ENCODE measurements at regions not wholly inside any gene's neighbourhood (a gene's known extent, or its start where the extent isn't known, plus 50 kb on each side); places are given as distances from the start of the nearest gene placed in this dataset.

- H3K4me3 ChIP-seq (ENCODE audit: low read depth, low read length) = no peak overlapping the region
- H3K27me3 ChIP-seq (ENCODE audit: control insufficient read depth, insufficient read depth, low read length) = no peaks in the 10 kb centered on the region
- DNase-seq (ENCODE audit: low read depth) (no peak), FAIRE-seq (no peak)
- H3K36me3 ChIP-seq (ENCODE audit: control insufficient read depth, insufficient read depth, low read length) = no peaks in the 10 kb centered on the region
- TF ChIP-seq, protein P1, sequence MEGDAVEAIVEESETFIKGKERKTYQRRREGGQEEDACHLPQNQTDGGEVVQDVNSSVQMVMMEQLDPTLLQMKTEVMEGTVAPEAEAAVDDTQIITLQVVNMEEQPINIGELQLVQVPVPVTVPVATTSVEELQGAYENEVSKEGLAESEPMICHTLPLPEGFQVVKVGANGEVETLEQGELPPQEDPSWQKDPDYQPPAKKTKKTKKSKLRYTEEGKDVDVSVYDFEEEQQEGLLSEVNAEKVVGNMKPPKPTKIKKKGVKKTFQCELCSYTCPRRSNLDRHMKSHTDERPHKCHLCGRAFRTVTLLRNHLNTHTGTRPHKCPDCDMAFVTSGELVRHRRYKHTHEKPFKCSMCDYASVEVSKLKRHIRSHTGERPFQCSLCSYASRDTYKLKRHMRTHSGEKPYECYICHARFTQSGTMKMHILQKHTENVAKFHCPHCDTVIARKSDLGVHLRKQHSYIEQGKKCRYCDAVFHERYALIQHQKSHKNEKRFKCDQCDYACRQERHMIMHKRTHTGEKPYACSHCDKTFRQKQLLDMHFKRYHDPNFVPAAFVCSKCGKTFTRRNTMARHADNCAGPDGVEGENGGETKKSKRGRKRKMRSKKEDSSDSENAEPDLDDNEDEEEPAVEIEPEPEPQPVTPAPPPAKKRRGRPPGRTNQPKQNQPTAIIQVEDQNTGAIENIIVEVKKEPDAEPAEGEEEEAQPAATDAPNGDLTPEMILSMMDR (IDR thresholded peaks at IDR 0.05; ENCODE audit: insufficient read depth, low read length, severe bottlenecking) = no peak
These were observed 272.5 kb upstream of the TRAM1L1 start for GRCh38 chr4:117357866-117358265.

- H3K4me3 ChIP-seq (ENCODE audit: low read depth, low read length) = no peak overlapping the region
- TF ChIP-seq, protein P1 (IDR thresholded peaks at IDR 0.05; ENCODE audit: insufficient read depth, low read length, severe bottlenecking) = no peak
- H3K36me3 ChIP-seq (ENCODE audit: control insufficient read depth, insufficient read depth, low read length) = no peaks in the 10 kb centered on the region
- peak; percentile 18 for FAIRE-seq
- H3K27me3 ChIP-seq (ENCODE audit: control insufficient read depth, insufficient read depth, low read length) = peaks cover 3% of the 10 kb centered on the region
- no peak for DNase-seq (ENCODE audit: low read depth)
These were observed 285.7 kb upstream of the TRAM1L1 start for GRCh38 chr4:117370944-117371668.

DNA sequence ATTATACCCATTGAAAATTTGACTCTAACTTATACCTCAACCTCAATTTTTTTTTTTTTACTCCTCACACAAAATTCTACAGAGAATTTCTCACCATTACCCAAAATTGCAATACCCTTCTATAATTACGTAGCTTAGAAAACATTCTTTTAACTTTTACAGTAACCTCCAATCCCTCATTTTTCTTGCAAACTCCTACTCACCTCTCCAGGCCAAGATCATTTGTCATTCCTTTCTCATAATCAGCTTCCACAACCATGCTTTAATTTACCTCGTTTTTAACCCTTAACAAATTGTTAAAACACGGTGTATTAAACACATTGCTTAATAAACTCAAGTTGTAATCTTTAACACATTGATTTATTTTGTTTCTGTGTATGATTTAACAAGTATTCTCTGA lies 289.7 kb upstream of the TRAM1L1 start:
- TF ChIP-seq, protein P1 (IDR thresholded peaks at IDR 0.05; ENCODE audit: insufficient read depth, low read length, severe bottlenecking) = no peak
- DNase-seq (ENCODE audit: low read depth) (no peak), FAIRE-seq (no peak)
- H3K36me3 ChIP-seq (ENCODE audit: control insufficient read depth, insufficient read depth, low read length) = no peaks in the 10 kb centered on the region
- no peak overlapping the region for H3K4me3 ChIP-seq (ENCODE audit: low read depth, low read length)
- H3K27me3 ChIP-seq (ENCODE audit: control insufficient read depth, insufficient read depth, low read length) = peaks cover 3% of the 10 kb centered on the region

GRCh38 chr4:117376692-117377091 lies 291.3 kb upstream of the TRAM1L1 start:
- no peak for DNase-seq (ENCODE audit: low read depth)
- no peaks in the 10 kb centered on the region for H3K36me3 ChIP-seq (ENCODE audit: control insufficient read depth, insufficient read depth, low read length)
- H3K27me3 ChIP-seq (ENCODE audit: control insufficient read depth, insufficient read depth, low read length) = no peaks in the 10 kb centered on the region
- H3K4me3 ChIP-seq (ENCODE audit: low read depth, low read length) = no peak overlapping the region
- FAIRE-seq = no peak
- TF ChIP-seq, protein P1 (IDR thresholded peaks at IDR 0.05; ENCODE audit: insufficient read depth, low read length, severe bottlenecking) = no peak

DNA sequence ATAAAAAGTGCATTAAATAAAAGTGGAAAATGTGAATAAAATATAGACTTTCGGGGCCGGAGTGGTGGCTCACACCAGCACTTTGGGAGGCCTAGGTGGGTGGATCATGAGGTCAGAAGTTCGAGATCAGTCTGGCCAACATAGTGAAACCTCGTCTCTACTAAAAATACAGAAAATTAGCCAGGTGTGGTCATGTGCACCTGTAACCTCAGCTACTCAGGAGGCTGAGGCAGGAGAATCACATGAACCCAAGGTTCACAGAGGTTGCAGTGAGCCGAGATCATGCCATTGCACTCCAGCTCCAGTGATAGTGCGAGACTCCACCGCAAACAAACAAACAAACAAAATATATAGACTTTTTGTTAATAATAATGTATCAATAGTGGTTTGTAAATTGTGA lies 293.6 kb upstream of the TRAM1L1 start:
- TF ChIP-seq, protein P1 (IDR thresholded peaks at IDR 0.05; ENCODE audit: insufficient read depth, low read length, severe bottlenecking) = no peak

GRCh38 chr4:117383468-117383867 lies 298.1 kb upstream of the TRAM1L1 start:
- no peaks in the 10 kb centered on the region for H3K36me3 ChIP-seq (ENCODE audit: control insufficient read depth, insufficient read depth, low read length)
- FAIRE-seq (no peak), DNase-seq (ENCODE audit: low read depth) (no peak)
- no peaks in the 10 kb centered on the region for H3K27me3 ChIP-seq (ENCODE audit: control insufficient read depth, insufficient read depth, low read length)
- no peak overlapping the region for H3K4me3 ChIP-seq (ENCODE audit: low read depth, low read length)
- TF ChIP-seq, protein P1 (IDR thresholded peaks at IDR 0.05; ENCODE audit: insufficient read depth, low read length, severe bottlenecking) = no peak

More for the DNA sequence above, 293.6 kb upstream of the TRAM1L1 start:
- FAIRE-seq (no peak), DNase-seq (ENCODE audit: low read depth) (no peak)
- H3K36me3 ChIP-seq (ENCODE audit: control insufficient read depth, insufficient read depth, low read length) = no peaks in the 10 kb centered on the region
- H3K4me3 ChIP-seq (ENCODE audit: low read depth, low read length) = no peak overlapping the region
- no peaks in the 10 kb centered on the region for H3K27me3 ChIP-seq (ENCODE audit: control insufficient read depth, insufficient read depth, low read length)

Data from bronchial epithelial cell (primary cell).